ENCODE measurements at regions not wholly inside any gene's neighbourhood (a gene's known extent, or its start where the extent isn't known, plus 50 kb on each side); places are given as distances from the start of the nearest gene placed in this dataset.
"Not testable (repeated sequence)": the region's sequence is repeated elsewhere in the genome, so short reads cannot be mapped to it uniquely, and the experiment has no call there.

DNA sequence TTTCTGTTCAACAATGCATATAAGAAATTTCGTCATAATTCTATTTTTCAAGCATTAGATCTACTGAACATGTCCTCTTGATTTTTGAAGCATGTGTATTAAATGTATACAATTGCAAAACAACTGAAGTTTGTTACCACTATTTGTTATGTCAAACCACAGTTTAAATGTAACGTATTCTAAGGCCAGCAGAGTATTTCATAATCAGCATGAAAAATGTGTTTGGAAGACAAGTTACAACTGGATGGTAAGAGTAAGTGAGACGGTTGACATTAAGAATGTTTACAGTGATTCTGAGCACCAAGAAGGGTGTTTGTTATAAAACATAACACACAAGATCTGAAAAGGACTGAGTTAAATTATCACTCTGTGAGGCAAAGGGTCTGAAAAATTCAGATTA is 738.4 kb downstream of the PLOD2 start:
- H3K27me3 ChIP-seq (ENCODE audit: control insufficient read depth in 3 of 3, insufficient read depth in 3 of 3, low read length in 3 of 3) = no peaks in the 10 kb centered on the region
- FAIRE-seq = no peak

DNA sequence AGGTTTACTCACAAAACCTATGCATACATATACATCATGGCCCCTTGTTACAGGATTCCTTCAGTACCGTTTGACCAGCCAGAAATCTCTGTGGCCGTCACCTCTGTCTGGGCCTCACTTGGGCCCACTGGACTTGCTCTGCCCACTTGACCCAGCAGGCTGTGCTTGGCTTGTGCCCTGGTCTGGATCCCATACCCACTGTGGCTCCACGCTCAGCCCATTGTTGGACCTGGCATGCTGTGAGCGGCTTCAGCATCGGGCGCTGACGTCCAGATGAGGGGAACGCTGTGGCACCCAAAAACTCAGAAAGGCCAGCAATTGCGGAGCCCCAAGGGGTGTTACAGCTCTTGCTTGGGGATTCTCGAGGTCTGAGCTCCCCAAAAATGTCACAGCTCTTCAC is 733.6 kb downstream of the PLOD2 start:
- no peaks in the 10 kb centered on the region for H3K27me3 ChIP-seq (ENCODE audit: control insufficient read depth in 3 of 3, insufficient read depth in 3 of 3, low read length in 3 of 3)
- no peaks in the 10 kb centered on the region for H3K36me3 ChIP-seq (ENCODE audit: control insufficient read depth in 3 of 3, insufficient read depth in 2 of 3, low read depth in 1 of 3, low read length in 3 of 3)
- no peaks in the 10 kb centered on the region for H3K9me3 ChIP-seq (ENCODE audit: control insufficient read depth in 2 of 2, insufficient read depth in 1 of 2, low read depth in 1 of 2, low read length in 1 of 2)
- no peak overlapping the region for H3K27ac ChIP-seq (ENCODE audit: low read depth in 1 of 3, low read length in 2 of 3)
- H3K4me3 ChIP-seq (ENCODE audit: low read depth in 1 of 3, low read length in 3 of 3) = no peak overlapping the region
- H3K4me1 ChIP-seq (ENCODE audit: control insufficient read depth in 3 of 3, insufficient read depth in 2 of 3, low read depth in 1 of 3, low read length in 2 of 3) = no peaks in the 10 kb centered on the region
- no peak for FAIRE-seq
- DNase-seq = no peak
- 79 to 89% (median 85%) methylated on average over 10 of the region's 10 CpGs for WGBS, 3 donors

More for the DNA sequence above, 738.4 kb downstream of the PLOD2 start:
- no peaks in the 10 kb centered on the region for H3K36me3 ChIP-seq (ENCODE audit: control insufficient read depth in 3 of 3, insufficient read depth in 2 of 3, low read depth in 1 of 3, low read length in 3 of 3)
- no peak overlapping the region for H3K4me3 ChIP-seq (ENCODE audit: low read depth in 1 of 3, low read length in 3 of 3)
- 51 to 54% (median 54%) methylated on average over 3 of the region's 3 CpGs for WGBS, 3 donors
- no peak for DNase-seq
- H3K27ac ChIP-seq (ENCODE audit: low read depth in 1 of 3, low read length in 2 of 3) = no peak overlapping the region
- no peaks in the 10 kb centered on the region for H3K9me3 ChIP-seq (ENCODE audit: control insufficient read depth in 2 of 2, insufficient read depth in 1 of 2, low read depth in 1 of 2, low read length in 1 of 2)
- no peaks in the 10 kb centered on the region for H3K4me1 ChIP-seq (ENCODE audit: control insufficient read depth in 3 of 3, insufficient read depth in 2 of 3, low read depth in 1 of 3, low read length in 2 of 3)

DNA sequence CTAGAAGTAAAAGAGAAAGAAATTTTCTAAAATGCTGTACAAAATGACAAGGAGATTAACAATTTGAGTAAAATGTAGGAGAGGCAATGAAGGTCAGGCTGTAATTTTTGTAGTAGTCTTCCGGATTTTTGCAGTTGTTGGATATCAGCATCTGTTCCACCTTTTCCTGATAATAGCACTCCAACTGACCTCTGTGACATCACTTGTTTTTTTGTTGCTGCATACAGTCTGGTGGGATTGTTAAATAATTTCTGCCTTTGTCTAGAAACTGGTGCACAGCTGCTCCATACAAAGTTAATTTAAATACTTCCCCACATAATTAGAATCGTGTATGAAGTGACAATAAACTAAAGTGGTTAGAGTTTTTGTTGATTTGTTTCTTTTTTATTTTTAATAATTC is 731.4 kb downstream of the PLOD2 start:
- no peak for FAIRE-seq
- H3K27me3 ChIP-seq (ENCODE audit: control insufficient read depth in 3 of 3, insufficient read depth in 3 of 3, low read length in 3 of 3) = no peaks in the 10 kb centered on the region
- no peaks in the 10 kb centered on the region for H3K9me3 ChIP-seq (ENCODE audit: control insufficient read depth in 2 of 2, insufficient read depth in 1 of 2, low read depth in 1 of 2, low read length in 1 of 2)
- no peaks in the 10 kb centered on the region for H3K36me3 ChIP-seq (ENCODE audit: control insufficient read depth in 3 of 3, insufficient read depth in 2 of 3, low read depth in 1 of 3, low read length in 3 of 3)
- no peak overlapping the region for H3K27ac ChIP-seq (ENCODE audit: low read depth in 1 of 3, low read length in 2 of 3)
- no peak overlapping the region for H3K4me3 ChIP-seq (ENCODE audit: low read depth in 1 of 3, low read length in 3 of 3)
- DNase-seq = no peak
- H3K4me1 ChIP-seq (ENCODE audit: control insufficient read depth in 3 of 3, insufficient read depth in 2 of 3, low read depth in 1 of 3, low read length in 2 of 3) = no peaks in the 10 kb centered on the region
- 43 to 63% (median 59%) methylated on average over 2 of the region's 2 CpGs for WGBS, 3 donors

- H3K36me3 ChIP-seq (ENCODE audit: control insufficient read depth in 3 of 3, insufficient read depth in 2 of 3, low read depth in 1 of 3, low read length in 3 of 3) = no peaks in the 10 kb centered on the region
Measured at GRCh38 chr3:145448436-145448835, 712.5 kb downstream of the PLOD2 start.

DNA sequence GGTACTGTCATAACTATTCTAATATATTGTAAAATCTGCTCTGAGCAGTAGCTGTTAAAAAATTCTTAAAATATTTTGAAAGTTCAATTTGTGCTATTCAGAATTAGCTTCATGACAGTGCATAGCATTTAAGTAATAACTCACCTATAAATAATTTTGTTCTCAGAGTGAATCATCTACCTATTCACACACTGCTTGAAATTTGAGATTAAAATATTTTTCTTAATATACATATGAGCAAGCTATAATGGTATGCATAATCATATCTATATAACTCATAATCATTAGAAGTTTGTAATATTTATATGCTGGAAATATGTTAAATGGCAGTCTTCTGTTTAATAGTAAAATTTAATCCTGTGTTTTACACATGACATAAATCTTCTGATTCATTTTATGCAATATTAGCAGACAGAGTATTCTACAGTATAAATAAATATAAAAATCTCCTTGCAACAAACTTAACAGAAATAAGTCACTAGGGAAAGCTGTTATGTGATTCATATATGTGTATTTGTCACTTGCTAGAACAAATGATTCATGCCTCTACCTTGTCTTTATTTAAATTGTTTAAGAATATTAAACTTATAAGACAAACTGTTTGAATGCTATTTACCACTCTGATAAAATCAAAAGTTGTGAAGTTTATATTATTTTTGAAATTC is 710.8 kb downstream of the PLOD2 start:
- H3K27me3 ChIP-seq (ENCODE audit: control insufficient read depth in 3 of 3, insufficient read depth in 3 of 3, low read length in 3 of 3) = no peaks in the 10 kb centered on the region
- no peak overlapping the region for H3K4me3 ChIP-seq (ENCODE audit: low read depth in 1 of 3, low read length in 3 of 3)
- H3K4me1 ChIP-seq (ENCODE audit: control insufficient read depth in 3 of 3, insufficient read depth in 2 of 3, low read depth in 1 of 3, low read length in 2 of 3) = no peaks in the 10 kb centered on the region
- FAIRE-seq (peak; percentile 23), DNase-seq (no peak)
- H3K36me3 ChIP-seq (ENCODE audit: control insufficient read depth in 3 of 3, insufficient read depth in 2 of 3, low read depth in 1 of 3, low read length in 3 of 3) = no peaks in the 10 kb centered on the region
- no peak overlapping the region for H3K27ac ChIP-seq (ENCODE audit: low read depth in 1 of 3, low read length in 2 of 3)
- H3K9me3 ChIP-seq (ENCODE audit: control insufficient read depth in 2 of 2, insufficient read depth in 1 of 2, low read depth in 1 of 2, low read length in 1 of 2) = no peaks in the 10 kb centered on the region

More at GRCh38 chr3:145448436-145448835, 712.5 kb downstream of the PLOD2 start:
- H3K4me3 ChIP-seq (ENCODE audit: low read depth in 1 of 3, low read length in 3 of 3) = no peak overlapping the region
- no peak for FAIRE-seq
- no peak overlapping the region for H3K27ac ChIP-seq (ENCODE audit: low read depth in 1 of 3, low read length in 2 of 3)
- no peaks in the 10 kb centered on the region for H3K4me1 ChIP-seq (ENCODE audit: control insufficient read depth in 3 of 3, insufficient read depth in 2 of 3, low read depth in 1 of 3, low read length in 2 of 3)
- no peaks in the 10 kb centered on the region for H3K9me3 ChIP-seq (ENCODE audit: control insufficient read depth in 2 of 2, insufficient read depth in 1 of 2, low read depth in 1 of 2, low read length in 1 of 2)
- H3K27me3 ChIP-seq (ENCODE audit: control insufficient read depth in 3 of 3, insufficient read depth in 3 of 3, low read length in 3 of 3) = no peaks in the 10 kb centered on the region
- WGBS, 3 donors = 58 to 84% (median 70%) methylated on average over 3 of the region's 3 CpGs
- DNase-seq = no peak

DNA sequence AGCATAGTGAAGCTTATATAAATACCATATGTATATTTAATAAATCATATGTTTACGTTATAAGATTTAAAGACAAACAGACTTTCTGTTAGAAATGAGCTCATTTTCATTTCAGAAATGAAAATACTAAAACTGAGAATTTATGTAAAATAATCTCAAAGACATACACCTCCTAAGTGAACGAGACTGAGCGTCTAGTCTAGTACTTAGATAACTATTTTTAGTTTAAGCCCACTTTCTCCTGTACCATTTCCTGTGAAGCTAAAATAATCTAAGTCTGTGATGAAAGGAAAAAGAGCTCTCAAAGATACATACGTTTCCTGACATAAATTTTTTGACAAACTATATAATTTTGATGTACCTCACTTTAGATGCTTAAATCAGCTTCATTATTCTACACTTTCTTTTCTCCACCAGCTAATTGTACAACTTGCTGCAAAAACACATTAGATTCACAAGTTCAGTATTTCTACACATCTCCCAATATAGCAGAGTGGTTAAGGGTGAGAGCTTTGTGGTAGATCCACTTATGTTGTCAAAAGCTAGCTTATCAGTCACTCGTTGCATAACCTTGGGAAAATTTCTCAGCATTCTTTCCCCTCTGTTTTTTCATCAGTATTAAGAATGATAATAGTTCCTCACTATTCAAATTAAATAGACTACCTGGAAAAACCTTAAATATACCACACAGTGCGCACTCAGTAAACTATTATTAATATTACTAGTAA is 703.0 kb downstream of the PLOD2 start:
- no peaks in the 10 kb centered on the region for H3K36me3 ChIP-seq (ENCODE audit: control insufficient read depth in 3 of 3, insufficient read depth in 2 of 3, low read depth in 1 of 3, low read length in 3 of 3)
- WGBS, 3 donors = 53 to 69% (median 58%) methylated on average over 6 of the region's 6 CpGs
- no peaks in the 10 kb centered on the region for H3K9me3 ChIP-seq (ENCODE audit: control insufficient read depth in 2 of 2, insufficient read depth in 1 of 2, low read depth in 1 of 2, low read length in 1 of 2)
- H3K27me3 ChIP-seq (ENCODE audit: control insufficient read depth in 3 of 3, insufficient read depth in 3 of 3, low read length in 3 of 3) = no peaks in the 10 kb centered on the region
- no peak overlapping the region for H3K4me3 ChIP-seq (ENCODE audit: low read depth in 1 of 3, low read length in 3 of 3)
- H3K4me1 ChIP-seq (ENCODE audit: control insufficient read depth in 3 of 3, insufficient read depth in 2 of 3, low read depth in 1 of 3, low read length in 2 of 3) = no peaks in the 10 kb centered on the region
- FAIRE-seq (no peak), DNase-seq (no peak)
- no peak overlapping the region for H3K27ac ChIP-seq (ENCODE audit: low read depth in 1 of 3, low read length in 2 of 3)

DNA sequence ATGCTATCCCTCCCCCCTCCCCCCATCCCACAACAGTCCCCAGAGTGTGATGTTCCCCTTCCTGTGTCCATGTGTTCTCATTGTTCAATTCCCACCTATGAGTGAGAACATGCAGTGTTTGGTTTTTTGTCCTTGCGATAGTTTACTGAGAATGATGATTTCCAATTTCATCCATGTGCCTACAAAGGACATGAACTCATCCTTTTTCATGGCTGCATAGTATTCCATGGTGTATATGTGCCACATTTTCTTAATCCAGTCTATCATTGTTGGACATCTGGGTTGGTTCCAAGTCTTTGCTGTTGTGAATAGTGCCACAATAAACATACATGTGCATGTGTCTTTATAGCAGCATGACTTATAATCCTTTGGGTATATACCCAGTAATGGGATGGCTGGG is 701.3 kb downstream of the PLOD2 start:
- FAIRE-seq, DNase-seq: not testable (repeated sequence)
- 86 to 100% (median 100%) methylated on average over 1 of the region's 1 CpG for WGBS, 3 donors

DNA sequence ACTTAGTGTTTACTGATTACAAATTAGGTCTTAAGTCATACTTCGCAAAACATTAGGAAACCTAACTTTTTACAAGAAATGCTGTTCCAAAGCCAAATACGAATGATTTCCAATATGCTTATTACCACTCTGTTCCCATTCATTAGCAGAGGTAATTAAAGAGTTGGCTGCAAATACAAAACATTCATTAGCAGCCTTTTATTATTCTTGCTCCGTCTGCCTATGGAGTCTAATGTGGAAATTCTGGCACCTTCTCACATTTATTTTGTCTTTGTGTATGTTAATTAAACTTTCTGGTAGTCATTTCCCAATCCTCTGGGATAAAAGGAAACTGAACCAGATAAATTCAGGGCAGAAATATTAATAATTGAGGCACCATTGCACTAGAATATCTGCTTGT is 689.0 kb downstream of the PLOD2 start:
- no peak overlapping the region for H3K4me3 ChIP-seq (ENCODE audit: low read depth in 1 of 3, low read length in 3 of 3)
- DNase-seq = no peak
- no peaks in the 10 kb centered on the region for H3K4me1 ChIP-seq (ENCODE audit: control insufficient read depth in 3 of 3, insufficient read depth in 2 of 3, low read depth in 1 of 3, low read length in 2 of 3)
- FAIRE-seq = no peak
- no peaks in the 10 kb centered on the region for H3K36me3 ChIP-seq (ENCODE audit: control insufficient read depth in 3 of 3, insufficient read depth in 2 of 3, low read depth in 1 of 3, low read length in 3 of 3)
- WGBS, 3 donors = 77 to 81% (median 79%) methylated on average over 3 of the region's 3 CpGs
- H3K27me3 ChIP-seq (ENCODE audit: control insufficient read depth in 3 of 3, insufficient read depth in 3 of 3, low read length in 3 of 3) = no peaks in the 10 kb centered on the region
- H3K27ac ChIP-seq (ENCODE audit: low read depth in 1 of 3, low read length in 2 of 3) = no peak overlapping the region
- H3K9me3 ChIP-seq (ENCODE audit: control insufficient read depth in 2 of 2, insufficient read depth in 1 of 2, low read depth in 1 of 2, low read length in 1 of 2) = no peaks in the 10 kb centered on the region

More for the DNA sequence above, 701.3 kb downstream of the PLOD2 start:
- H3K36me3 ChIP-seq (ENCODE audit: control insufficient read depth in 3 of 3, insufficient read depth in 2 of 3, low read depth in 1 of 3, low read length in 3 of 3); H3K4me1 ChIP-seq (ENCODE audit: control insufficient read depth in 3 of 3, insufficient read depth in 2 of 3, low read depth in 1 of 3, low read length in 2 of 3); H3K9me3 ChIP-seq (ENCODE audit: control insufficient read depth in 2 of 2, insufficient read depth in 1 of 2, low read depth in 1 of 2, low read length in 1 of 2); H3K27me3 ChIP-seq (ENCODE audit: control insufficient read depth in 3 of 3, insufficient read depth in 3 of 3, low read length in 3 of 3); H3K27ac ChIP-seq (ENCODE audit: low read depth in 1 of 3, low read length in 2 of 3); H3K4me3 ChIP-seq (ENCODE audit: low read depth in 1 of 3, low read length in 3 of 3): not testable (repeated sequence)

Data from small intestine (tissue), 7 donors.